Right lobe of liver (tissue), 4 donors: ENCODE measurements at regions not wholly inside any gene's neighbourhood (a gene's known extent, or its start where the extent isn't known, plus 50 kb on each side); places are given as distances from the start of the nearest gene placed in this dataset.

Experiments
- POLR2A ChIP-seq: fragments of 450-650 bp; IDR thresholded peaks from one replicate; pipeline ENCODE4 v1.6.1; 2017; ENCODE audit warnings: antibody characterized with exemption, mild to moderate bottlenecking
- TF ChIP-seq, protein P1 (sequence below), 4 donors: fragments of 200-600 bp in 3 of 4; fragments of 450-650 bp in 1 of 4; IDR thresholded peaks; one replicate each; pipeline versions ENCODE4 v1.5.1 to v1.8.0; 2016 to 2022; ENCODE audit warnings: antibody characterized with exemption in 4 of 4, mild to moderate bottlenecking in 2 of 4
- donor health status: DM: no; HTN: no; CAD: no.
- donor health status: DM: no; HTN: no; CAD: no.
- donor health status: DM: no; HTN: yes; CAD: no.

DNA sequence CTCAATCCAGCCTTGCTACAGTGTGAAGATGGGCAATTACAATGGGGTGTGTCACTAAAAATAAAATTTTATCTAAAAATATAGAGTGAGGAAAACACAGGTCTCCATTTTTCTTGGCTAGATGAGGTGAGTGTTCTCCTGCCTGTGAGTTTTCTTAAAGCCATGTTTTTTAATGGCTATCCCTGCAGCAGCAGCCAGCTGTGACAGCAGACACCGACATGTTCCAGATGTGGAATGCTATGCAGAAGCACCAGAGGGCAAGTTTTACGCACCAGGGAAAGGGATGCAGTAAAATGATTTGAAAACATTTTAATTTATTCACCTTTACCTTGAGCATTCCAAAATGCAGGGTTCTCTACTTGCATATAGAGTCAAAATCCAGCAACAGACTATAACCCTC lies 577.0 kb upstream of the STXBP6 start:
- TF ChIP-seq, protein P1, sequence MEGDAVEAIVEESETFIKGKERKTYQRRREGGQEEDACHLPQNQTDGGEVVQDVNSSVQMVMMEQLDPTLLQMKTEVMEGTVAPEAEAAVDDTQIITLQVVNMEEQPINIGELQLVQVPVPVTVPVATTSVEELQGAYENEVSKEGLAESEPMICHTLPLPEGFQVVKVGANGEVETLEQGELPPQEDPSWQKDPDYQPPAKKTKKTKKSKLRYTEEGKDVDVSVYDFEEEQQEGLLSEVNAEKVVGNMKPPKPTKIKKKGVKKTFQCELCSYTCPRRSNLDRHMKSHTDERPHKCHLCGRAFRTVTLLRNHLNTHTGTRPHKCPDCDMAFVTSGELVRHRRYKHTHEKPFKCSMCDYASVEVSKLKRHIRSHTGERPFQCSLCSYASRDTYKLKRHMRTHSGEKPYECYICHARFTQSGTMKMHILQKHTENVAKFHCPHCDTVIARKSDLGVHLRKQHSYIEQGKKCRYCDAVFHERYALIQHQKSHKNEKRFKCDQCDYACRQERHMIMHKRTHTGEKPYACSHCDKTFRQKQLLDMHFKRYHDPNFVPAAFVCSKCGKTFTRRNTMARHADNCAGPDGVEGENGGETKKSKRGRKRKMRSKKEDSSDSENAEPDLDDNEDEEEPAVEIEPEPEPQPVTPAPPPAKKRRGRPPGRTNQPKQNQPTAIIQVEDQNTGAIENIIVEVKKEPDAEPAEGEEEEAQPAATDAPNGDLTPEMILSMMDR (IDR thresholded peaks at IDR 0.05): no peak
- no peak for TF ChIP-seq POLR2A
